Mesothelial cell of epicardium (in vitro differentiated cells): ENCODE measurements at regions not wholly inside any gene's neighbourhood (a gene's known extent, or its start where the extent isn't known, plus 50 kb on each side); places are given as distances from the start of the nearest gene placed in this dataset.
A peak's percentile ranks its signal among the peaks of the same experiment; 100 is the strongest.

Experiments used
- DNase-seq, 2 experiments: peaks; one replicate each; pipeline ENCODE4 v3.0.0; 2021; ENCODE audit warnings: low spot score in 2 of 2; ENCODE audit not compliant: unreplicated experiment in 2 of 2
- H3K27ac Mint-ChIP-seq: 2 replicates; pipeline ENCODE4 v1.8.0; 2021; ENCODE audit warnings: mixed read lengths
- H3K27me3 Mint-ChIP-seq: 2 replicates; pipeline ENCODE4 v1.8.0; 2021; ENCODE audit warnings: low read depth, mixed read lengths
- H3K36me3 Mint-ChIP-seq: 2 replicates; pipeline ENCODE4 v1.8.0; 2021; ENCODE audit warnings: mixed read lengths
- H3K4me1 Mint-ChIP-seq: 2 replicates; pipeline ENCODE4 v1.8.0; 2021; ENCODE audit warnings: mixed read lengths
- H3K4me3 Mint-ChIP-seq: 2 replicates; pipeline ENCODE4 v1.8.0; 2021; ENCODE audit warnings: mild to moderate bottlenecking, moderate library complexity, mixed read lengths
- H3K9me3 Mint-ChIP-seq: 2 replicates; pipeline ENCODE4 v1.8.0; 2021; ENCODE audit warnings: mixed read lengths
- TF ChIP-seq, protein P1 (sequence below): fragments of 200-600 bp; sonication (generic); IDR thresholded peaks from one replicate; pipeline ENCODE4 v1.5.0; 2021; ENCODE audit warnings: antibody characterized with exemption; ENCODE audit not compliant: unreplicated experiment

DNA sequence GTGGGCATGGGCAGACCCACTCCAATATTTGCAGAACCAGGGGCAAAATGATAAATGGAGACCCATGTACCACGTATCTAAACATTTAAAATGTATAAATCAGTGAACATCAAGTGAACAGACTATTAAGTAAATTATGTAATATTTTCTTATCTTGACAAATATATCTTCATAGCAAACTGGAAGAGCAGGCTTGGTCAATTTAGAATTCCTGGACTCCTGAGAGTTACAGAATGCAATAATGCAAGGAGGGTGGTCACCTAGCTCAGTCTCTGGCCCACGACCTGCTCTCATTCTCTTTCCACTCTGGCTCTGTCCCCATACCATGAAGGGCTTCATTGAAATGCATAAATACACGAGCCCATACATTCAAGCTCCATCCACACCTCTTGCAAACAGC, 398.0 kb downstream of the ENC1 start:
- TF ChIP-seq, protein P1, sequence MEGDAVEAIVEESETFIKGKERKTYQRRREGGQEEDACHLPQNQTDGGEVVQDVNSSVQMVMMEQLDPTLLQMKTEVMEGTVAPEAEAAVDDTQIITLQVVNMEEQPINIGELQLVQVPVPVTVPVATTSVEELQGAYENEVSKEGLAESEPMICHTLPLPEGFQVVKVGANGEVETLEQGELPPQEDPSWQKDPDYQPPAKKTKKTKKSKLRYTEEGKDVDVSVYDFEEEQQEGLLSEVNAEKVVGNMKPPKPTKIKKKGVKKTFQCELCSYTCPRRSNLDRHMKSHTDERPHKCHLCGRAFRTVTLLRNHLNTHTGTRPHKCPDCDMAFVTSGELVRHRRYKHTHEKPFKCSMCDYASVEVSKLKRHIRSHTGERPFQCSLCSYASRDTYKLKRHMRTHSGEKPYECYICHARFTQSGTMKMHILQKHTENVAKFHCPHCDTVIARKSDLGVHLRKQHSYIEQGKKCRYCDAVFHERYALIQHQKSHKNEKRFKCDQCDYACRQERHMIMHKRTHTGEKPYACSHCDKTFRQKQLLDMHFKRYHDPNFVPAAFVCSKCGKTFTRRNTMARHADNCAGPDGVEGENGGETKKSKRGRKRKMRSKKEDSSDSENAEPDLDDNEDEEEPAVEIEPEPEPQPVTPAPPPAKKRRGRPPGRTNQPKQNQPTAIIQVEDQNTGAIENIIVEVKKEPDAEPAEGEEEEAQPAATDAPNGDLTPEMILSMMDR = no peak
- no peaks in the 10 kb centered on the region for H3K27me3 Mint-ChIP-seq
- H3K4me1 Mint-ChIP-seq = peaks cover 29% of the 10 kb centered on the region
- peak overlapping the region; percentile 62 for H3K27ac Mint-ChIP-seq
- no peak overlapping the region for H3K4me3 Mint-ChIP-seq
- DNase-seq = no peak
- H3K36me3 Mint-ChIP-seq = no peaks in the 10 kb centered on the region
- peaks cover 5% of the 10 kb centered on the region for H3K9me3 Mint-ChIP-seq

DNA sequence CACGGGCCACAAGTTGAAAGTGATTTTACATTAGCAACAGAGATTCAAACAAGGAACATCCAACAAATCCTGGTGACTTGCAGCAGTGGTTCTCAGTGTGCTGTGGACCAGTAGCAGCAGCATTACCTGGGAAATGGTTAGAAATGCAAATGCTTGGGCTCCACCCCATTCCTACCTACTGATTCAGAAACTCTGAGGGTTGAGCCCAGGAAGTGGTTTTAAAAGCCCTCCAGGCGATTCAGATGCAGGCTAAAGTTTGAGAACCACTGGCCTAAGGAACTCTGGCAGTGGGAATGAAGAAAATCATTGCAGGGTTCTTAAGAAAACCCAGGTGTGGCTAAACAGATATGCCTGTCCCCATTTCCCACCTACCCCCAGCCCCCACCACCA, 398.8 kb downstream of the ENC1 start:
- H3K36me3 Mint-ChIP-seq = no peaks in the 10 kb centered on the region
- H3K27me3 Mint-ChIP-seq = no peaks in the 10 kb centered on the region
- peak overlapping the region; percentile 61 for H3K27ac Mint-ChIP-seq
- H3K4me1 Mint-ChIP-seq = peaks cover 29% of the 10 kb centered on the region
- TF ChIP-seq, protein P1 = no peak
- DNase-seq = no peak
- H3K4me3 Mint-ChIP-seq = no peak overlapping the region
- H3K9me3 Mint-ChIP-seq = peaks cover 5% of the 10 kb centered on the region

DNA sequence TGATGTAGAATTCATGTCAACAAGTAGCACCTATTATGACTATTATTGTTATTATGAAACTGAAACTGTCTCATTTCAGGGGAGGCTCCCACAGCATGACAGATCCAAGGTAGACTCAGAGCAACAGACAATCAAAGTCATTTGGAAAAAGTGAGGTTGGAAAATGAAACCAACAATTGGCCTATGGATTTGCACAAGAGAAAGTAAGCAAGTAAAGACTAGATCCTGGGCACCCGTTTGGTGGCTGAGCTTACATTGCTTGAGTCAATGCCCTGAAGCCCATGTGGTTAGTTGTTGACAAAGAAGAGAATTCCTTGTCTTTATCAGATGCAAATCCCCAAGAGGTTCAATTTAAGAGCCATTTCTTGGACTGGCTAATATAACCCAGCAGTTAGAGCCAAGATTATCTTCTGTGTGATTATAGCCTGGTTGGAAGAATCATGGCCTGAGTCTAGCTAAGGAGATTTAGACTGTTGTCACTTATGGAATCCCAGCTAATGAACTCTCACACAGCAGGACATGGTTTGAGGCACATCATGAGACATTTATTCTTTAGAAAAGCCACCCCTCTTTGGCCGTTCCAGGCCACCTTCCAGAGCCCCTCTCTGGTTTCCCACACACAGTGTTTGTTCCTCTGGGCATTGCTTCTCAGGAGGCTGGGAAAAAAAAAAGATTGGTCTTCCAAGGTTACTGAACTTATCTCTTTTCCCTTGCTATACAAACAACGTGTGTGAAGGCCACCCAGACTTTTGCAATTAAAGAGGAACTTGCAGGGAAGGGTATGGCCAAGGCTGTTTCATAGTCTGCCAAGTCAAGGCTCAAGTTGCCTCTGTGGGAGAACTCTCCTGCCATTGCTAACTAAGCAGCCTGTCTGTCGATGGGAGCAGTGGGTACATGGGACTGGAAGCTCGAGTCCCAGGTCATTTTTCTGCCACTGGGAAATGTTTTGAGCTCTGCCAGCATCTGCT, 399.5 kb downstream of the ENC1 start:
- Mint-ChIP-seq H3K9me3 (peaks cover 5% of the 10 kb centered on the region), H3K27me3 (no peaks in the 10 kb centered on the region), H3K4me1 (peaks cover 29% of the 10 kb centered on the region), H3K36me3 (no peaks in the 10 kb centered on the region), H3K27ac (peak overlapping the region; percentile 47), H3K4me3 (no peak overlapping the region)
- no peak for DNase-seq
- TF ChIP-seq, protein P1 = no peak

DNA sequence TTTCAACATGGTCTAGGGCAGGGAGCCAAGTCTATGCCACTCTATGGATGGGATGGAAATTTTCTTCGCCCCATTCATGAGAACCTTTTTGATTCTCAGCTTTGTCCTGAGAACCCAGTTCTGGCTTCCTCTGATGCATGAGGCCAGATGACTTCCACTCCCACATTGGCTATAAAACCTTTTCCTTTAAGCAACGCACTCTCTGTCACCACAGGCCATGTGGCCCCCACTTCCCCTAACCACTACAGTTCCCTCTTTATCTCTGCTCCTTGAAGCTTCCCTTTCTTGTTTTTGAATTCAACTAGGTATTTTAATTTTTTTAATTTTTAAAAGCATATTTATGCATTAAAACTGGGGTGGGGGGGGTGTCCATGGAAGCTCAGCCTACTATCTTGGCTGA, 401.3 kb downstream of the ENC1 start:
- Mint-ChIP-seq H3K4me3 (no peak overlapping the region), H3K9me3 (peaks cover 5% of the 10 kb centered on the region), H3K36me3 (no peaks in the 10 kb centered on the region), H3K4me1 (peaks cover 29% of the 10 kb centered on the region), H3K27ac (no peak overlapping the region), H3K27me3 (no peaks in the 10 kb centered on the region)
- TF ChIP-seq, protein P1 = no peak
- DNase-seq = no peak

DNA sequence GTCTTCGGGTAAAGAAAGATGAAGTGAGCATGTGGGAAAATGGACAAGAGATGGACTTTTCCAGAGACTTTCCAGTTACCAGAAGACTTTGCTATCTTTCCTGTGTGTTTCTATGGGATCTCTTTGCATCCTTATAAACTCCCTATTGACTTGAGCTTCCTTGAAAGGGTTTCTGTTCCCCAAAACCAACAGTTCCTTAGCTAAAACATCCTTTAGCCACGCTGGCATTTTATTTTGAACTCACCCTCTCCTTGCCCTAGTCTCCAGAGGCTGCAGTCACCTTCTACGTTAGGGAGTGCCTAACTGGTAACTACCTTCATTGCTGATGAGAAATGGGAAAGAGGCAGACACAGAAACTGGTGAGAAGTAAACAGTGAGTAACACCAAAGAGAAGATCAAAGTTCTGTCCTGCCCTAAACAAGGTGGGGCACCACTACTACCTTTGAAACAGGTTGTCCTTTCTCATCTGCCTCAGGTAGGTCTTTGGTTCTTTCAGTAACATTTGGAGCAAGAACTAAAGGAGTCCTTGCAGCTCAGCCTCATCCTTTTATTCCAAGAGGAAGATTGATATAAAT, 402.9 kb downstream of the ENC1 start:
- DNase-seq = no peak
- no peaks in the 10 kb centered on the region for H3K27me3 Mint-ChIP-seq
- no peaks in the 10 kb centered on the region for H3K36me3 Mint-ChIP-seq
- H3K27ac Mint-ChIP-seq = no peak overlapping the region
- H3K9me3 Mint-ChIP-seq = peaks cover 9% of the 10 kb centered on the region
- TF ChIP-seq, protein P1 = no peak
- peaks cover 17% of the 10 kb centered on the region for H3K4me1 Mint-ChIP-seq
- H3K4me3 Mint-ChIP-seq = no peak overlapping the region
